Caki2 (cell line): ENCODE measurements at regions not wholly inside any gene's neighbourhood (a gene's known extent, or its start where the extent isn't known, plus 50 kb on each side); places are given as distances from the start of the nearest gene placed in this dataset.
"Not testable (repeated sequence)": the region's sequence is repeated elsewhere in the genome, so short reads cannot be mapped to it uniquely, and the experiment has no call there.

Source experiments
- DNase-seq: peaks from one replicate; pipeline ENCODE4 v3.0.0-alpha.2; 2015; ENCODE audit warnings: low read depth
- in situ Hi-C: cut with HindIII; loops from 2 replicates; pipeline ENCODE4 v1.10.0; 2016; ENCODE audit warnings: low sequenced_read_pairs, low pct_unique_long_range_greater_than_20kb, mixed read lengths

DNA sequence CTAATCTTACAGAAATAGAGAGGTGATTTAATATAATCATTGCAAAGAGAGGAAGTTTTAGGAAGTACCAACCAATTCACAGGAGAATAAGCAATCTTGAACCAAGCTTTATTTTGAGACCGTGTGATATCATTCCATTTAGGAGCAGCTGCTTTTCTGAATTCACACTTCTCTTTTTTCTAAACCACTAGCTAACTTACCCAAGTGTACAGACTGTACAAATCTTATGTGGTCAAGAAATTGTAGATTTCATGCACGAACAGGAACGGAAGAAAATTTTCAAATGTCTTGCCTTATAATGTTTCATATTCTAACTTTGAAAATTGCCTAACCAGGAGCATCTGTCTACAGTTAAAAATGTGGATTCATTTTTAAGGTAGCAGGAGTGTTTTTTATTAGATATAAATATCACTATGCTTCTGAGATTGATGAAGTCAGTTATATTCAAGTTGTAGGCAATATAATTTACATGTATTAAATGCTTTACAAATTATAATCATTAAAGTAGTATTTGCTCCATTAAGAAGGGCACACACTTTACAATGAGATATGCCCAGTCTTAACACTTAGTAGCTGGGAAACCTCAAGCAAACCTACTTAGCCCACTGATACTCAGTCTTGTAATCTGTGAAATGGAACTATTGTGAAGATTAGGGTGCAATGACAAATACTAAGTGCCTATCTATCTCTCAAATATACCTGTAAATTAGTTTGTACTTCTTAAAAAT, 86.7 kb upstream of the FOXN2 start:
- no peak for DNase-seq
- in situ Hi-C loops: no loop called here

- in situ Hi-C loops: no loop called here
- DNase-seq: no peak
Measured at GRCh38 chr2:48228345-48228684, 86.2 kb upstream of the FOXN2 start.

- no peak for DNase-seq
- in situ Hi-C loops: no loop called here
Measured at GRCh38 chr2:48229063-48229462, 85.4 kb upstream of the FOXN2 start.

GRCh38 chr2:48230834-48231233, 83.6 kb upstream of the FOXN2 start:
- in situ Hi-C loops: no loop called here
- no peak for DNase-seq

GRCh38 chr2:48232351-48232750, 82.1 kb upstream of the FOXN2 start:
- no peak for DNase-seq
- in situ Hi-C loops: no loop called here

- no peak for DNase-seq
- in situ Hi-C loops: no loop called here
Measured at GRCh38 chr2:48233005-48233404, 81.5 kb upstream of the FOXN2 start.

DNA sequence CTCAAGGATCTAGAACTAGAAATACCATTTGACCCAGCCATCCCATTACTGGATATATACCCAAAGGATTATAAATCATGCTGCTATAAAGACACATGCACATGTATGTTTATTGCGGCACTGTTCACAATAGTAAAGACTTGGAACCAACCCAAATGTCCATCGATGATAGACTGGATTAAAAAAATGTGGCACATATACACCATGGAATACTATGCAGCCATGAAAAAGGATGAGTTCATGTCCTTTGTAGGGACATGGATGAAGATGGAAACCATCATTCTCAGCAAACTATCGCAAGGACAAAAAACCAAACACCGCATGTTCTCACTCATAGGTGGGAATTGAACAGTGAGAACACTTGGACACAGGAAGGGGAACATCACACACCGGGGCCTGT, 80.7 kb upstream of the FOXN2 start:
- DNase-seq, in situ Hi-C loops: not testable (repeated sequence)

- no peak for DNase-seq
- in situ Hi-C loops: no loop called here
Measured at GRCh38 chr2:48235076-48235475, 79.4 kb upstream of the FOXN2 start.

GRCh38 chr2:48238381-48238780, 76.1 kb upstream of the FOXN2 start:
- no peak for DNase-seq
- in situ Hi-C loops: no loop called here

GRCh38 chr2:48240912-48241311, 73.6 kb upstream of the FOXN2 start:
- DNase-seq: no peak
- in situ Hi-C loops: no loop called here

DNA sequence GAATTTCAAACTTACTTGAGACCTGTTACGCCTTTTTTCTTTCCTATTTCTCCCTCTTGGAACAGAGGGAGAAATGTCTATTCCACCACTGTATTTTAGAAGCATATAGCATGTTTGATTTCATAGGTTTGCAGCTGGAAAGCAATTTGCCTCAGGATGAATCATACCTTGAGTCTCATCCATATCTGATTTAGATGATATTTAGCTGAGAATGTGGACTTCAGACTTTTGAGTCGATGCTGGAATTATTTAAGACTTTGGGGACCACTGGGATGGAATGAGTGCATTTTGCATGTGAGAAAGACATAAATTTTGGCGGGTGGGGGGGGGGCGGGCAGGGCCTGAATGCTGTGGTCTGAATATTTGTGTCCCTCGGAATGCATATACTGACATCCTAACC, 67.3 kb upstream of the FOXN2 start:
- in situ Hi-C loops: no loop called here
- DNase-seq: no peak

DNA sequence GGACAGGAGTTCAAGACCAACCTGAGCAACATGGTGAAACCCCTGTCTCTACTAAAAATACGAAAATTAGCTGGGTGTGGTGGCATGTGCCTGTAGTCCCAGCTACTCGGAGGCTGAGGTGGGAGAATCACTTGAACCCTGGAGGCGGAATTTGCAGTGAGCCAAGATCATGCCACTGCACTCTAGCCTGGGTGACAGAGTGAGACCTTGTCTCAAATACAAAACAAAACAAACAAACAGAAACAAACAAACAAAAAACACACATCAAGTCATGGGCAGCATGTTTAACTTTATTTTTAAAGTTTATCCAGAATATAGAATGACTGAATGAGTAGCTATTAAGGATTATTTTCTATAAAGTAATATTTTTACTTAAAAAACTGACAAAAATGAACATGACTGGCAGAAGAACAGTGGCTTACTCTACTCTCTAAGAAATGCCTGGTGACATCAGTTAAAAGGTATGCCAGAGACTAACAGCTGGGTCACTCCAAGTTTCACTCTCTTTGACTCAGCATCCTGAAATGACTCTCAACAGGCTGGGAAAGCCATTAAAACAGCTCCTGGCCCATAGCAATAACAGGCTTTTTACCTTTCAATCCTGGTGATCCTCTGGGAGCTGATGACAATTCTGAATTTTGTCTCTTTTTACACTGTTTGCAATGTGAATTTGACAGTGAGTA, 66.1 kb upstream of the FOXN2 start:
- DNase-seq: peak; percentile 59
- in situ Hi-C loops: no loop called here

DNA sequence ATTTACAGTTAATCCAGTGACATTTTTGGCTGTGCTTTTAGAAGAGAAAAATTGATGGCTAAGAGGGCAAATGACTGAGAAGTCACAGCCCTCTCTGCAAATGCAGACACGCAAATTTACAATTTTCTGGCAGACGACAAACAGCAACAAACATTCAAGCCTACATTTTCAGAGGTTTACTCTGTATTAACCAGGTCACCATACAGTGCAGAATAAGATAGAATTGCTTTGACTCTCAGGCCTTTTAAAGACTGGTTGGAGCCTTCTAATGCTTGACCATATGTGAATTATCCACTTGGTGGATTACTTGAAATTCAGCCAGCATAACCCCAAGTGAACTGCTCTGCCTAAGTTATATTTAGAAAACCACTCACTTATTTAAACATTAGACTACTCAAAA, 65.5 kb upstream of the FOXN2 start:
- in situ Hi-C loops: no loop called here
- DNase-seq: no peak

DNA sequence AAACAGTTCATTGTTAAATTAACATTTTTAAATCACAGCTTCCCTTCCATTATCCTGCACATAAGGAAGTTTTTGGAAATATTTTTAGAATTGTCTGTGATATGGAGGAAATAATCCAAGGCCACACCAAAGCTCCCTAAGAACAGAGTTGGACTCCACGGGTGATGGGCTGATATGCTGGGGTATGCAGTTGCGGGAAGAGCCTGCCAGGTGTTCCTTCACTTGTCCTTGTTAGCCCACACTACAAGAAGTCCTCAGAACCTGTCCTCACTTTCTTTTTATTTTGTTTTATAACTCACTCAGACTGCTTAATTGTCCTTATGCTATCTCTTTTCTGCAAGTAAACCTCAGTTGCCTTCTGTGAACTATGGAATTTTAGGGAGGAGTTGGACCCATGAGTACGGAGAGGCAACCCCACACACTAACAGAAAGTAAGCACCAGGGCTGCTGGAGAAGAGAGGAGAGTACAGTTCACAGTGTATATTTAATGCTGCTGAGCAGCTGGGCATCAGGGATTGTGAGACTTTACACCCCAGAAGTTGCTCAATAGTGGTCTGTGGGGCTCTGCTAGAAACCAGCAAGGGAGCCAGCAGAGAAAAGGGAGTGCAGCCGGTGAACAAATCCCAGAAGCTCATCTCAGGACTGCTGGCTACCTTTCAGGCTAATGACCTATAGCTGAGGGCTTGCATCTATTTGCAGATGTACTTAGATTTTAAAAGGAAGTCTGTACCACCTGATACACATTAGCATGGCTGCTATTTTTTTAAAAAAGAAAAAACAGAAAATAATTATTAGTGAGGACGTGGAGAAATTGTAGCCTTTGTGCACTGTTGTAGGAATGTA, 64.6 kb upstream of the FOXN2 start:
- no peak for DNase-seq
- in situ Hi-C loops: no loop called here

GRCh38 chr2:48250474-48250844, 64.0 kb upstream of the FOXN2 start:
- DNase-seq: no peak
- in situ Hi-C loops: no loop called here

- no peak for DNase-seq
- in situ Hi-C loops: no loop called here
Measured at GRCh38 chr2:48250943-48251342, 63.5 kb upstream of the FOXN2 start.

GRCh38 chr2:48251437-48252148, 62.9 kb upstream of the FOXN2 start:
- DNase-seq: no peak
- in situ Hi-C loops: no loop called here

DNA sequence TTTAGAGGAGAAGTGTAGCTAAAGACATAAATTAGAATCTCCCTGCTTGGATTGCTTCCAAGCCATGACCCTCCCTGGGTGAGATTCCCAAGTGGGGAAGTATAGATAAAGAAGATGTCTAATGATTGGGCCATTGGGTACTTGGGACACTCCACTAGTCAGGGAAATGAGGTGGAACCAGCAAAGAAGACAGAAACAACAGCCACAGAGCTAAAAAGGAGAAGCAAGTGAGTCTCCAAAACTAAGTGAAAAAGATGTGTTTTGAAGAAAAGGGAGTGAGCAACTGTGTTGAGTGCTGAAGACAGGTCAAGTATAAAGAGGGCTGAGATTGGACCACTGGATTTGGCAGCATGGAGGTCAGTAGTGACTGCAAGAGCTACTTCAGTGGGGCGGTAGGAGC, 61.2 kb upstream of the FOXN2 start:
- in situ Hi-C loops: no loop called here
- DNase-seq: no peak

GRCh38 chr2:48254839-48255238, 59.6 kb upstream of the FOXN2 start:
- no peak for DNase-seq

More at GRCh38 chr2:48254839-48255238, 59.6 kb upstream of the FOXN2 start:
- in situ Hi-C loops: no loop called here
